Endothelial cell of umbilical vein (primary cell): ENCODE measurements at regions not wholly inside any gene's neighbourhood (a gene's known extent, or its start where the extent isn't known, plus 50 kb on each side); places are given as distances from the start of the nearest gene placed in this dataset.

Experiments
- BruUV-seq: library from RNA; stranded (reverse); fragments of 400-500 nt; replicated peaks from 2 replicates; lab custom pipeline; 2021; lab: Mats Ljungman, UMichigan
- CTCF ChIA-PET: fragments of 300-600, 350-600 bp; sonication (Branson Sonifier 250); formaldehyde crosslinking; loops from one replicate; lab custom pipeline; 2021; ENCODE audit warnings: antibody characterized with exemption, inconsistent platforms; lab: Charles Lee
- POLR2A ChIA-PET: fragments of 300-600, 350-600 bp; sonication (Branson Sonifier 250); formaldehyde crosslinking; loops from one replicate; lab custom pipeline; 2021; ENCODE audit warnings: antibody characterized with exemption, inconsistent platforms; lab: Charles Lee
- DNase-seq: peaks from one replicate; pipeline ENCODE4 v3.0.0-alpha.2; 2011; ENCODE audit warnings: low read depth, low spot score
- FAIRE-seq: peaks from 2 replicates; lab custom pipeline; 2011; peaks lifted over from hg19 to GRCh38; lab: Jason Lieb, UNC
- H2AFZ ChIP-seq: 2 replicates; pipeline ENCODE4 v1.6.0; 2012; ENCODE audit warnings: low read depth, low read length, control low read depth, inconsistent platforms
- H3K27ac ChIP-seq: 2 replicates; pipeline ENCODE4 v1.5.1; 2011; ENCODE audit warnings: low read depth, mild to moderate bottlenecking, control low read depth, low read length, moderate library complexity; ENCODE audit not compliant: insufficient read depth
- H3K27me3 ChIP-seq, 2 experiments: 2 replicates each; pipeline versions ENCODE4 v1.6.0 to v1.6.1; 2011; ENCODE audit warnings: low read length in 2 of 2, mixed read lengths in 1 of 2; ENCODE audit not compliant: control insufficient read depth in 2 of 2, insufficient read depth in 2 of 2
- H3K36me3 ChIP-seq, 2 experiments: 2 replicates in 1 of 2; 3 replicates in 1 of 2; pipeline ENCODE4 v1.5.1; 2011; ENCODE audit warnings: low read length in 2 of 2, mild to moderate bottlenecking in 1 of 2, moderate library complexity in 1 of 2; ENCODE audit not compliant: control insufficient read depth in 2 of 2, insufficient read depth in 2 of 2; ENCODE audit errors: extremely low read depth in 1 of 2
- H3K4me1 ChIP-seq: 3 replicates; pipeline ENCODE4 v1.5.1; 2011; ENCODE audit warnings: mild to moderate bottlenecking, low read length; ENCODE audit not compliant: control insufficient read depth, insufficient read depth; ENCODE audit errors: extremely low read depth
- H3K4me2 ChIP-seq: 2 replicates; pipeline ENCODE4 v1.6.1; 2011; ENCODE audit warnings: low read length, control low read depth, mixed read lengths; ENCODE audit not compliant: insufficient read depth
- H3K4me3 ChIP-seq, 3 experiments: fragments of 200-600 bp in 1 of 3; sonication (generic), shearing (Covaris generic) in 1 of 3; replicated peaks in 1 of 3; 2 replicates each; pipeline ENCODE4 v1.5.1; 2011 to 2016; ENCODE audit warnings: control low read depth in 3 of 3, low read length in 3 of 3, mild to moderate bottlenecking in 2 of 3, inconsistent platforms in 1 of 3, low read depth in 1 of 3, moderate library complexity in 1 of 3; ENCODE audit not compliant: insufficient read depth in 1 of 3
- H3K79me2 ChIP-seq: 2 replicates; pipeline ENCODE4 v1.6.0; 2012; ENCODE audit warnings: low read length, inconsistent platforms; ENCODE audit not compliant: control insufficient read depth, insufficient read depth
- H3K9ac ChIP-seq: replicated peaks from 2 replicates; pipeline ENCODE3; 2011; ENCODE audit warnings: low read length, control low read depth; ENCODE audit not compliant: insufficient read depth; ENCODE audit errors: extremely low read depth
- H3K9me1 ChIP-seq: replicated peaks from 3 replicates; pipeline ENCODE4 v1.6.0; 2011; ENCODE audit warnings: mild to moderate bottlenecking, low read length; ENCODE audit not compliant: control insufficient read depth, insufficient read depth; ENCODE audit errors: extremely low read depth
- H3K9me3 ChIP-seq: replicated peaks from 2 replicates; pipeline ENCODE4 v1.5.1; 2012; ENCODE audit warnings: low read length, inconsistent platforms; ENCODE audit not compliant: control insufficient read depth, insufficient read depth
- H4K20me1 ChIP-seq: replicated peaks from 2 replicates; pipeline ENCODE3; 2011; ENCODE audit warnings: mild to moderate bottlenecking, low read length; ENCODE audit not compliant: control insufficient read depth, insufficient read depth; ENCODE audit errors: extremely low read depth
- EZH2 ChIP-seq: IDR thresholded peaks from 2 replicates; pipeline ENCODE4 v1.6.1; 2012; ENCODE audit warnings: borderline replicate concordance, low read depth, mild to moderate bottlenecking, moderate library complexity, low read length, inconsistent platforms; ENCODE audit not compliant: severe bottlenecking
- FOS ChIP-seq: IDR thresholded peaks from 2 replicates; pipeline ENCODE4 v1.6.1; 2011; ENCODE audit warnings: mild to moderate bottlenecking, low read length, moderate library complexity, borderline replicate concordance; ENCODE audit not compliant: insufficient read depth
- GATA2 ChIP-seq: IDR thresholded peaks from 2 replicates; pipeline ENCODE4 v1.7.0; 2011; ENCODE audit warnings: low read depth, mild to moderate bottlenecking, moderate library complexity, mixed read lengths, low read length; ENCODE audit not compliant: insufficient read length, insufficient read depth
- JUN ChIP-seq: IDR thresholded peaks from 2 replicates; pipeline ENCODE4 v1.6.1; 2011; ENCODE audit warnings: borderline replicate concordance, low read depth; ENCODE audit not compliant: insufficient read length, insufficient read depth
- MYC ChIP-seq: IDR thresholded peaks from one replicate; pipeline ENCODE4 v1.6.1; 2011; ENCODE audit warnings: mild to moderate bottlenecking, low read depth, low read length
- POLR2A ChIP-seq: IDR thresholded peaks from 2 replicates; pipeline ENCODE4 v1.6.1; 2012; ENCODE audit warnings: low read depth, mild to moderate bottlenecking, control low read depth, low read length
- POLR2AphosphoS5 ChIP-seq: IDR thresholded peaks from 2 replicates; pipeline ENCODE4 v1.6.1; 2012; ENCODE audit warnings: low read depth, mild to moderate bottlenecking, control low read depth, low read length, moderate library complexity; ENCODE audit not compliant: insufficient read depth
- dilution Hi-C: fragments of 300-500 bp; cut with MboI; formaldehyde crosslinking; loops from one replicate; pipeline ENCODE4 v1.15.0; 2019; ENCODE audit warnings: low sequenced_read_pairs; ENCODE audit not compliant: extremely low pct_ligation_motif_present
- intact Hi-C: fragments of 100-400 bp; cut with micrococcal nuclease; formaldehyde crosslinking; loops from one replicate; pipeline ENCODE4 v1.10.0; 2022
- TF ChIP-seq, protein P1 (sequence below), 2 donors: IDR thresholded peaks; 1 replicate in 1 of 2; 2 replicates in 1 of 2; pipeline ENCODE4 v1.5.1; 2011; ENCODE audit warnings: low read length in 2 of 2, mild to moderate bottlenecking in 2 of 2, moderate library complexity in 2 of 2, control low read depth in 1 of 2, inconsistent platforms in 1 of 2, low read depth in 1 of 2; ENCODE audit not compliant: insufficient read depth in 1 of 2; ENCODE audit errors: extremely low read depth in 1 of 2
- TF ChIP-seq, protein P2 (sequence below): IDR thresholded peaks from 2 replicates; pipeline ENCODE4 v1.6.1; 2011; ENCODE audit not compliant: insufficient read depth, insufficient read length

DNA sequence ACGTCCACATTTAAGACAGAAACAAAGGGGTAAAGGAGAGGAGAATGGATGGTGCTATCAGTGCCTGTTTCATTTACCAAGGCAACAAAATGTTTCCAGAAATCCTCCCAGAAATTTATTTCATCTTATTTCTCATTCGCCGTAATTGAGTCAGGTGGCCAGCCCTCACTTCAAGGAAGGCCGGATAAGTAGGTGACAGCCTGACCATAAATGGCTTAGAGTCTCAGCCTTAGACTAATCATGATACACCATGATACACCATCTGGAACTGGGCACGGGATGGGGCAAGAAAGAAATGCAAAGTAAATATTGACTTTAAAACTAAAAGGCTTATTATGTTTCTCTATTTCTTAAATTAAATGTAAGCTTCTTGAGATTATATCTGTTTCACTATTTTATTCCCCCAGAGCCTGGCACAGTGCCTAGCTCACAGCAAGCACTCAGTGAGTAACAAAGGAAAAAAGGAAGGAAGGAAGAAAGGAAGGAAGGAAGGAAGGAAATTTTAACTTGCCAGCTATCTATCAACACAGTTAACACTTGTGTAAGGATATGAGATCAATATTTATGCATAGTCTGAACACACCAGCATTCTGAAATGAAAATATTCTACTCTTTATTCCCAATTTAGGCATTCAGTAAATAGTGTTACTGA is 106.1 kb upstream of the FSCB start:
- Histone ChIP-seq H3K9me1 (no peaks in the 10 kb centered on the region), H3K27me3 (no peaks in the 10 kb centered on the region), H4K20me1 (no peaks in the 10 kb centered on the region), H3K9ac (no peak overlapping the region), H3K4me3 (no peak overlapping the region), H3K4me2 (no peak overlapping the region), H3K79me2 (no peaks in the 10 kb centered on the region), H3K4me1 (no peaks in the 10 kb centered on the region), H2AFZ (no peak overlapping the region), H3K36me3 (no peaks in the 10 kb centered on the region), H3K27ac (no peak overlapping the region), H3K9me3 (no peaks in the 10 kb centered on the region)
- intact Hi-C loops, result no loop called here
- ChIA-PET POLR2A (no interaction called here), CTCF (no interaction called here)
- no peak for TF ChIP-seq MYC
- TF ChIP-seq, protein P1, sequence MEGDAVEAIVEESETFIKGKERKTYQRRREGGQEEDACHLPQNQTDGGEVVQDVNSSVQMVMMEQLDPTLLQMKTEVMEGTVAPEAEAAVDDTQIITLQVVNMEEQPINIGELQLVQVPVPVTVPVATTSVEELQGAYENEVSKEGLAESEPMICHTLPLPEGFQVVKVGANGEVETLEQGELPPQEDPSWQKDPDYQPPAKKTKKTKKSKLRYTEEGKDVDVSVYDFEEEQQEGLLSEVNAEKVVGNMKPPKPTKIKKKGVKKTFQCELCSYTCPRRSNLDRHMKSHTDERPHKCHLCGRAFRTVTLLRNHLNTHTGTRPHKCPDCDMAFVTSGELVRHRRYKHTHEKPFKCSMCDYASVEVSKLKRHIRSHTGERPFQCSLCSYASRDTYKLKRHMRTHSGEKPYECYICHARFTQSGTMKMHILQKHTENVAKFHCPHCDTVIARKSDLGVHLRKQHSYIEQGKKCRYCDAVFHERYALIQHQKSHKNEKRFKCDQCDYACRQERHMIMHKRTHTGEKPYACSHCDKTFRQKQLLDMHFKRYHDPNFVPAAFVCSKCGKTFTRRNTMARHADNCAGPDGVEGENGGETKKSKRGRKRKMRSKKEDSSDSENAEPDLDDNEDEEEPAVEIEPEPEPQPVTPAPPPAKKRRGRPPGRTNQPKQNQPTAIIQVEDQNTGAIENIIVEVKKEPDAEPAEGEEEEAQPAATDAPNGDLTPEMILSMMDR (IDR thresholded peaks at IDR 0.05; ENCODE audit: extremely low read depth in 1 of 2, insufficient read depth in 1 of 2, low read depth in 1 of 2, low read length in 2 of 2), result no peak
- no peak for FAIRE-seq
- BruUV-seq, result no TSS peak
- no peak for DNase-seq
- dilution Hi-C loops, result no loop called here

DNA sequence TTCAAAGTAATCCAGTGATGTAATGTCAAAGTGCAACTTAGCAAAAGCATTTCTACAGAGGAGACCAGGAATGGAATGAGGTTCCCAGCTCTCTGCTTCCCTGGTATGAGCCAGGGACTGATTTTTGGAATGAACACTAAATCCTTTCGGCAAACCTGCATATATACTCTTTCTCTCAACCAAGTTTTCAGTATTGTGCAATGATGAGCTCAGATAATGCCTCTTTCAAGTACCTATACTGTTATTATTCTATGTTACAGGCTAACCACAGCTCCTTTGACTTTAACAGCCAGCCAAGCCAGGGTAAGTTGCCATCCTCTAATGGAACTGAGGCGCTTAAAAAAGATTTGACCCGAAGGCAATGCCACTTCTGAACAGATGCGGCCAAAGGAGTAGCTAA is 104.9 kb upstream of the FSCB start:
- Histone ChIP-seq H3K9me3 (no peaks in the 10 kb centered on the region), H3K36me3 (no peaks in the 10 kb centered on the region), H3K4me1 (no peaks in the 10 kb centered on the region), H3K27ac (no peak overlapping the region), H3K4me3 (no peak overlapping the region), H2AFZ (no peak overlapping the region), H3K9me1 (no peaks in the 10 kb centered on the region), H4K20me1 (no peaks in the 10 kb centered on the region), H3K79me2 (no peaks in the 10 kb centered on the region), H3K27me3 (no peaks in the 10 kb centered on the region), H3K4me2 (no peak overlapping the region), H3K9ac (no peak overlapping the region)
- DNase-seq, result no peak
- FAIRE-seq, result no peak
- ChIA-PET CTCF (no interaction called here), POLR2A (no interaction called here)
- dilution Hi-C loops, result no loop called here
- BruUV-seq, result no TSS peak
- intact Hi-C loops, result no loop called here
- TF ChIP-seq, protein P1 (IDR thresholded peaks at IDR 0.05; ENCODE audit: extremely low read depth in 1 of 2, insufficient read depth in 1 of 2, low read depth in 1 of 2, low read length in 2 of 2), result no peak
- TF ChIP-seq POLR2A (no peak), POLR2AphosphoS5 (no peak), EZH2 (no peak), FOS (no peak), GATA2 (no peak), MYC (no peak), JUN (no peak)
- TF ChIP-seq, protein P2, sequence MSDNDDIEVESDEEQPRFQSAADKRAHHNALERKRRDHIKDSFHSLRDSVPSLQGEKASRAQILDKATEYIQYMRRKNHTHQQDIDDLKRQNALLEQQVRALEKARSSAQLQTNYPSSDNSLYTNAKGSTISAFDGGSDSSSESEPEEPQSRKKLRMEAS, result no peak
